ENCODE measurements at regions not wholly inside any gene's neighbourhood (a gene's known extent, or its start where the extent isn't known, plus 50 kb on each side); places are given as distances from the start of the nearest gene placed in this dataset.

- no peak for DNase-seq (ENCODE audit: low read depth)
These were observed 51.0 kb upstream of the KLF13 start for GRCh38 chr15:31275331-31276262.

GRCh38 chr15:31276596-31277298, 49.9 kb upstream of the KLF13 start:
- DNase-seq (ENCODE audit: low read depth) = no peak
